HG02870 (cell line): ENCODE measurements at regions not wholly inside any gene's neighbourhood (a gene's known extent, or its start where the extent isn't known, plus 50 kb on each side); places are given as distances from the start of the nearest gene placed in this dataset.
A peak's percentile ranks its signal among the peaks of the same experiment; 100 is the strongest.

Experiments used
- ATAC-seq: cut with Tn5 transposase; IDR thresholded peaks from one replicate; pipeline ENCODE4 v1.9.1; 2021; ENCODE audit warnings: mild to moderate bottlenecking, moderate library complexity; ENCODE audit not compliant: unreplicated experiment

- peak; percentile 58 for ATAC-seq
These were observed 881.3 kb upstream of the SEL1L start for GRCh38 chr14:82414853-82415539.

GRCh38 chr14:82419933-82420332, 886.3 kb upstream of the SEL1L start:
- no peak for ATAC-seq

- no peak for ATAC-seq
These were observed 887.2 kb upstream of the SEL1L start for GRCh38 chr14:82420871-82421270.

DNA sequence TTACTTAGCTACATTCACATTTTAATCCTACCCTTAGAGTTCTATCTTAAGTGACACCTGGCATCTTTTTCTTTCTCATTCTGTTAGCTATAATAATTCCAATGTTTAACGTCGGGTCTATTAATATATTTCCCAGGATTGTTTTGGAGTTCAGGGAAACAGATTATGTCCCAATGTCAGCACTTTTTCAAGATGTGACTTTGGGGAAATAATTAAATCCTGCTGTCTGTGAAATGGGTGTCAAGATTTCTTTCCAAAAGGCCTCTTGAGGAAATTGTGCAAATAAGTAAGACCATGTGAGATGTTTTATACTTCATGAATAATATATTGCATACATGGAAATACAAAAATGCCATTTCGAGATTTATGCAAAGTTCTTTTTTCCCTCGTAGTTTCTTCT, 887.6 kb upstream of the SEL1L start:
- no peak for ATAC-seq

- ATAC-seq: no peak
These were observed 888.6 kb upstream of the SEL1L start for GRCh38 chr14:82422230-82422629.

DNA sequence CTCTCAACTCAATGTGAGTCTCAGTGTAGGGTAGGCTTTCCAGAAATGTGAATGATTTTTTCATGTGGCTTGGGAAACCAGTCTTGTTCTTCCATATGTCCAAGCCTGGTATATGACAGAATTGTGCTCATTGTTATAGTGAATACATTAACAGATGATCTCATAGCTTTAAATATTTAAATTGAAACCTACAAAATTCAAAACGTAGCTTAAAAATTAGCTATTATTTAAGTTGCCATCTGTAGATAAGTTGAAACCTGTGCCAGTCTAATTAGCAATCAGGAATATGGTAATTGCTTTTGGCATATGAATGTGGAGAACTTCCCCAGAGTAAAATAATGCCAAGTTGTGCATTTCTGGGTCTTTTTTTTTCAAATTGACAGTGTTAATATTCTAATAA, 891.6 kb upstream of the SEL1L start:
- ATAC-seq: no peak

GRCh38 chr14:82431031-82431430, 897.4 kb upstream of the SEL1L start:
- ATAC-seq: no peak

DNA sequence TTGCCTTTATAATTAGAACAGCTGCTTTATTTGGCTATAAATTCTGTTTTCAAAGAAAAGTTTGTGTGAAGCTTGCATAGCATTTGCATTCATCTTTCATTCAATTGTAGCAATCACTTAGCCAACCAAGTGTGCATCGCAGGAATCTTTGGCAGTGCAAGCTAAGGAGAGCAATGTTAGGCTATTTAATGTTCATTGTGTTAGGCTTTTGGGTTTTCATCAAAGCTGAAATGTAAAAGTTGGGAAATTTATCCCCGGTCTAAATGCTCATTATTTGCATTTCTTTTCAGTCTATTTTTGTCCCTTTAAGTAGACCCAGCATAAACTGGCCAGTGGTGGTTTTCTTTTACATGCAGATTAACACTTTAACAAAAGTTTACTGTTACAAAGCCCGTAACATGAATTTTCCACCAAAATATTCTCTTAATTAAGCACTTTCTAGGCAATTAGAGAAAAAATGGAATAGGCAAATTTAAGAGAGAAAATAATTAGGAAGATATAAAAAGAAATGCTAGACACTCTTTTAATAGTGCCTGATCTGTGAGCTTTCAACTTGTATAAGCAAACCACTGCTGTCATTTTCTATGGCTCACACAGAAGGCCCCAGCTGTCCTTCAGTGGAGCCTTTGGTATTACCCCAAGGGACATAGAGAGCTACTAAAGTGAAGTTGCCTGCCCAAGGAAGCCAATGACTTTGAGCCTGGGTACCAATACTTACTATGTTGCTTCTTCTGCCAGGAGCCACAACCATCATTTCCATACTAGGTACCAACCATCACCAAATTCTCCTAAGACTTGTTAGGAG, 898.9 kb upstream of the SEL1L start:
- ATAC-seq: no peak

- no peak for ATAC-seq
These were observed 904.8 kb upstream of the SEL1L start for GRCh38 chr14:82438436-82438835.

DNA sequence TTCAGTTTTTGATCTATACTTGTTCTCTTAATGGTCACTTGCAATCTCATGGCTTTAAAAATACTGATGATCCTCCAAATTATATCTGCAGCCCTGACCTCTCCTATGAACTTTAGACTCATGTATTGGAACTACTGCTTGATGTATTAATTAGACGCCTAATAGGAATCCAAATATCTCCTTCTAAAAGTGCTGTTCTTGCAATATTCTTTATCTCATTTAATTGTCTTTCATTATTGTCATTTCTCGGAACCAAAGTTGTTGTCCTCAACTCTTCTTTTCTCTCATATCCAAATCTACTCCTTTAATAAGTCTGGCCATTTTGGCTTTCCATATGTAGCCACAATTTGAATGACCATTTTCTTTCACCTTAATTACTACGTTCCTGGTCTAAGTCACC, 907.6 kb upstream of the SEL1L start:
- no peak for ATAC-seq

DNA sequence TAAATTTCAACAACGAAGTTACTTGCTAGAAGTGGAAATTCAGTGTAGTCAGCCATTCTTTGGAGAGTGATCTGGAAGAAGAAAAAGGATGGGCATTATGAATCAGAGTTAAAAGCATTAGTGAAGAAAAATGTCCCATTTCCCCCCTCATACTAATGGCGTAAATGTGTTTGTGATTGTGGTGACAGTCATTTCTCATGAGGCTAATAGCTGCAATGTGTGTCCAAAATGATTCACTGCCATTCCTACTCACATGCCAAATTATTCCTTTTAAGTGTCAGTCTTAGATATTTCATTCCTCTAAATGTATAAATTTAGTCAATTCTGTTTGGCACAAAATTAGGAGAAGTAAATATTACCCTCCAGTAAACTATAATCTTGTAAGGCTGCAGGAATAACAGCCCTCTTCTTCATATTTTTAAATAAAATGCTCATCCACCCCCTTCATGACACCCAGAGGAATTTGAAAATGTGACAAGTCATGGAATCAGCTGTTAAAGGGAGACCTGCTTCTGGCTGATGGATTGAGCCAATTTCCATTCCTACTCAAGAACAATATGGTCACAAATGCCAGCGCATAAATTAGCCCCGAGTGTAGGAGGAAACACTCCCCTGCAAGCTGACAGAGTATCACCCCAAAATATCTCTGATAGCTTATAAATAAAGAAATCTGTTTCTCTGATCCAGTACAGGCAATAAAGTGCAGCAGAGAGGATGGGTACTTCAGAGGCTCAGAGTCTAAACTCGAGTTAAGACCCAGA, 912.3 kb upstream of the SEL1L start:
- ATAC-seq: no peak

- ATAC-seq: no peak
These were observed 913.9 kb upstream of the SEL1L start for GRCh38 chr14:82447586-82447985.

GRCh38 chr14:82449926-82450468, 916.3 kb upstream of the SEL1L start:
- ATAC-seq: no peak

DNA sequence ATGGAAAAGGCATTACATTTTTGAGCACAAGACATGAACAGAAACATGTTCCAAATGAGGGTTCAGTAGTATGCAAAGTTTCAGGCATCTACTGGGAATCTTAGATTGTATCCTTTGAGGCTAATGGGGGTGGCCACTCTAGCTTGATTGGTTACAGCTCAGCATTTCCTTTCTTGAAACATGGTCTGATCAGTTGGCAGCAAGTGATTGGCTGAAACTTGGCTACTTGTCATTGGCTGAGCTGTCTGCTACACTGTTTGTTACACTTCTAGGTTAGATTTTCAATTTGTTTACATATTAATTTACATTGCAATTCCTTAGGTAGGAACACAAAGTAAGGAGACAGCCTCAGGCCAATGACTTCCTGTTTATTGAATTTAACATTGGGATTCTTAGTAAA, 918.0 kb upstream of the SEL1L start:
- ATAC-seq: no peak

- ATAC-seq: no peak
These were observed 948.7 kb upstream of the SEL1L start for GRCh38 chr14:82482345-82482744.

GRCh38 chr14:82488473-82488872, 954.8 kb upstream of the SEL1L start:
- ATAC-seq: no peak

DNA sequence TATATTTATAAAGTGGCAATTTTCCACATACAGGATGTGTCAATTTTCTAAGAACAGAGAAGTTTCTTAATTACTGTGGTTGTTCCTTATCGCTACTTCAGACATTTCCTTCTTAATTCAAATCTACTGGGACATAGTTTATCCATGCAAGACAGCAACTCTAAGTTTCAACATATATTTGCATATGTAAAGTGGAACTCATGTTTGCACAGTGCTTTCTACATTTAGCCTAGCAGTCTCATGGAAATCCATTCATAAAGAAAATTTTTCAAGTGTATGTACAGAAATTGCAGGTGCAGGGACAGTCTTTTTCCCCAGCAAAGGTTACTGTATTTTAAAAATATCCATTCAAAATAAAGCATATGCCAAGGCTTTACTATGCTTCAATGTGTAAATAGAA, 956.7 kb upstream of the SEL1L start:
- no peak for ATAC-seq

DNA sequence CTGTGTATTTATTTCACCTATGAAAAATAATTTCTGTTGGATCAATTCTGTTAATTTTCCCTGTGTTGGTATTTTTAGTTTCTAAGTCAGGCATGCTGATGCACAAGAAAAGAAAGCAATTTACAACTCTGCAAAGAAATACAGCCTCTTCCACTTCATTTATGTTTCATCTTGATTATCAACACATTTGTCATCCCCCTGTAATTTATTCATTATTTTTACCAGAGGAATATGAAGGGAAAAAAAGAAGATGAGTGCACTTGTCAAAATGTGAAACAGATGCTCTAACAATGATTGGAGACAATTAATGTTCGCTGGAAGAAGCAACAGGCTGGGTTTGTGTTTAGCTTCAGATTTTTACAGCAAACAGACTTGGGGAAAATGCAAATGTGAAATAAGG, 958.5 kb upstream of the SEL1L start:
- no peak for ATAC-seq

DNA sequence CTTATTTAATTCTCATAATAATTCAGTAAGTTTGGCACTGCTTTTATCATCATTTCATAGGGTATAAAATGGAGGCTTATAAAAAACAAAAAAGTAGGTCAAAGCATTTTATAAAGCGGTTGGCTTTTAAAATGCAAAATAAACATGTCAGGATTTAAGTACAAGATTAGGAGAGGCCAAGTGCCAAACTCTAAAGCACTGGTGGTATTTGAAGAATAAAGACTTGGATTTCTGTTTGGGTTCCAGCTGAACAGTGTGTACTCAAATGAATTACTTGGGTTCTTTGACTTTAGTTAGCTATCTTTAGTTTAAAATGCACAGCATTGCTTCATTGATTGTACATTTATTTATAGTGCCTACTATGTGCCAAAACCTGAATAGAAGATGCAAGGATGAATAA, 966.6 kb upstream of the SEL1L start:
- ATAC-seq: no peak

GRCh38 chr14:82501554-82501953, 967.9 kb upstream of the SEL1L start:
- no peak for ATAC-seq

GRCh38 chr14:82502043-82502442, 968.4 kb upstream of the SEL1L start:
- no peak for ATAC-seq

DNA sequence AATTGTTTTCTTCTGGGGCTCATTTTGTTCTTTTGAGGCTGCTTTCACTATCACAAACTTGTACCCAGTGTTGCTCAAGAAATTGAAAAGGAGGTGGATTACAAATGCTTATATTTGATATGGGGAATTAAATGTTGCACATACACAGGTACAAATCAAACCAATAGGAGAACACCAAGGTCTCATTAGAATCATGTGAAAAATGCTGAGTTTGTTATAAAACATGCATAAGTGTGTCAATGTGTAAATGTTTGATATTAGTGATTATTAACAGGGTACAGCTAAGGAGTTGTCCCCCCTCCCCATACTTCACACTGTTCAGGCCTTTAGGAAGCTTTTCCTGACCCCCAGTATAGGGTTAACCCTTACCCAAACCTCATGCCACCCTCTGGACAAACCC, 971.2 kb upstream of the SEL1L start:
- no peak for ATAC-seq
